T-cell (primary cell): ENCODE measurements at regions not wholly inside any gene's neighbourhood (a gene's known extent, or its start where the extent isn't known, plus 50 kb on each side); places are given as distances from the start of the nearest gene placed in this dataset.
"Not testable (repeated sequence)": the region's sequence is repeated elsewhere in the genome, so short reads cannot be mapped to it uniquely, and the experiment has no call there.

Experiments used
- ATAC-seq, 4 experiments: fragments of 200-7000 bp in 3 of 4; fragments of 150-1000 bp in 1 of 4; cut with Tn5 transposase; replicated peaks in 1 of 4; 1 replicate in 3 of 4; 2 replicates in 1 of 4; pipeline ENCODE4 v1.10.0; 2021; ENCODE audit warnings: moderate library complexity in 3 of 4, mild to moderate bottlenecking in 2 of 4, moderate number of reproducible peaks in 1 of 4
- CTCF ChIA-PET, 2 donors: fragments of 300-600 bp; sonication (Branson Sonifier 250); formaldehyde crosslinking; loops; one replicate each; lab custom pipeline; 2022; ENCODE audit warnings: antibody characterized with exemption in 2 of 2; lab: Charles Lee
- POLR2A ChIA-PET, 2 donors: fragments of 300-600 bp; sonication (Branson Sonifier 250); formaldehyde crosslinking; loops; one replicate each; lab custom pipeline; 2022; ENCODE audit warnings: antibody characterized with exemption in 2 of 2; lab: Charles Lee
- DNase-seq, 35 experiments: peaks; one replicate each; pipeline versions ENCODE4 v3.0.0 to v3.0.0-alpha.2; 2013 to 2023
- H3K27ac ChIP-seq: one replicate; pipeline ENCODE4 v1.5.1; 2013; ENCODE audit warnings: low read length
- H3K27me3 ChIP-seq, 2 experiments: replicated peaks in 1 of 2; 1 replicate in 1 of 2; 2 replicates in 1 of 2; pipeline versions ENCODE4 v1.6.1 to v1.7.0; 2013; ENCODE audit warnings: low read length in 1 of 2, mixed read lengths in 1 of 2; ENCODE audit not compliant: control insufficient read depth in 2 of 2, insufficient read depth in 2 of 2; ENCODE audit errors: extremely low read depth in 1 of 2
- H3K36me3 ChIP-seq, 2 donors: 1 replicate in 1 of 2; 2 replicates in 1 of 2; pipeline versions ENCODE4 v1.6.1 to v1.7.0; 2013; ENCODE audit warnings: low read length in 1 of 2; ENCODE audit not compliant: control insufficient read depth in 2 of 2, insufficient read depth in 1 of 2; ENCODE audit errors: extremely low read depth in 1 of 2
- H3K4me1 ChIP-seq, 2 experiments: 1 replicate in 1 of 2; 2 replicates in 1 of 2; pipeline versions ENCODE4 v1.6.1 to v1.7.0; 2013; ENCODE audit warnings: low read length in 2 of 2, mixed read lengths in 1 of 2; ENCODE audit not compliant: insufficient read depth in 2 of 2, control insufficient read depth in 1 of 2; ENCODE audit errors: extremely low read depth in 1 of 2
- H3K4me3 ChIP-seq, 2 donors: 1 replicate in 1 of 2; 2 replicates in 1 of 2; pipeline versions ENCODE4 v1.5.1 to v1.7.0; 2013; ENCODE audit warnings: mild to moderate bottlenecking in 2 of 2, low read length in 1 of 2, moderate library complexity in 1 of 2; ENCODE audit not compliant: control insufficient read depth in 1 of 2; ENCODE audit errors: extremely low read depth in 1 of 2
- H3K9me3 ChIP-seq: 2 replicates; pipeline ENCODE4 v1.7.0; 2013
- H3K27ac Mint-ChIP-seq, 2 donors: one replicate each; pipeline ENCODE4 v1.8.0; 2020 to 2021; ENCODE audit warnings: mild to moderate bottlenecking in 2 of 2, mixed read lengths in 2 of 2
- H3K27me3 Mint-ChIP-seq, 2 donors: one replicate each; pipeline ENCODE4 v1.8.0; 2021 to 2022; ENCODE audit warnings: mixed read lengths in 2 of 2
- H3K36me3 Mint-ChIP-seq: one replicate; pipeline ENCODE4 v1.8.0; 2021; ENCODE audit warnings: mixed read lengths
- H3K4me1 Mint-ChIP-seq, 3 donors: one replicate each; pipeline ENCODE4 v1.8.0; 2020 to 2022; ENCODE audit warnings: mixed read lengths in 3 of 3, mild to moderate bottlenecking in 1 of 3
- H3K4me3 Mint-ChIP-seq, 3 donors: one replicate each; pipeline ENCODE4 v1.8.0; 2020 to 2022; ENCODE audit warnings: mild to moderate bottlenecking in 3 of 3, mixed read lengths in 3 of 3, moderate library complexity in 3 of 3
- H3K9me3 Mint-ChIP-seq, 3 donors: one replicate each; pipeline ENCODE4 v1.8.0; 2020 to 2022; ENCODE audit warnings: mixed read lengths in 3 of 3
- WGBS: methylation state at CpG from one replicate; pipeline ENCODE4 v1.1.5; 2013; ENCODE audit warnings: missing lambda C conversion rate; ENCODE audit not compliant: insufficient coverage; 5-methylcytosine and 5-hydroxymethylcytosine counted together

DNA sequence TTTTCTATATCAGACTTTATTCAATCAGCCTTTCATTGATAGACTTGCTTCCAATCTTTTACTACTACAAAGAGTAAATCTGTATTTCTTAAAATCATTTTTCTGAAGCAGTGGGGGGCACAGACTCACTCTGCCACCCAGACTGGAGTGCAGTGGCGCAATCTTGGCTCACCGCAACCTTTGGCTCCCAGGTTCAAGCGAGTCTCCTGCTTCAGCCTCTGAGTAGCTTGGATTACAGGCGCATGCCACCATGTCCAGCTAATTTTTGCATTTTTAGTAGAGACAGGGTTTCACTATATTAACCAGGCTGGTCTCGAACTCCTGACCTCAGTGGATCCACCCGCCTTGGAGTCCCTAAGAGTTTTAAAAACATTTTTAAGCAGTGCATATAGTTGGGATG is 270.6 kb upstream of the REG3G start:
- Histone ChIP-seq H3K4me1 (no peaks in the 10 kb centered on the region), H3K4me3 (no peak overlapping the region), H3K27ac (no peak overlapping the region), H3K9me3 (no peaks in the 10 kb centered on the region), H3K27me3 (no peaks in the 10 kb centered on the region), H3K36me3 (no peaks in the 10 kb centered on the region)
- ChIA-PET CTCF (no interaction called here), POLR2A (no interaction called here)
- 90% methylated on average over 4 of the region's 6 CpGs for WGBS
- H3K27ac Mint-ChIP-seq = no peak overlapping the region
- H3K4me3 Mint-ChIP-seq = no peak overlapping the region
- H3K36me3 Mint-ChIP-seq = no peaks in the 10 kb centered on the region
- H3K4me1 Mint-ChIP-seq = no peaks in the 10 kb centered on the region
- no peak for ATAC-seq
- no peaks in the 10 kb centered on the region for H3K27me3 Mint-ChIP-seq
- no peak for DNase-seq
- H3K9me3 Mint-ChIP-seq = peaks cover 20 to 27% (median 20%) of the 10 kb centered on the region in 3 donors

DNA sequence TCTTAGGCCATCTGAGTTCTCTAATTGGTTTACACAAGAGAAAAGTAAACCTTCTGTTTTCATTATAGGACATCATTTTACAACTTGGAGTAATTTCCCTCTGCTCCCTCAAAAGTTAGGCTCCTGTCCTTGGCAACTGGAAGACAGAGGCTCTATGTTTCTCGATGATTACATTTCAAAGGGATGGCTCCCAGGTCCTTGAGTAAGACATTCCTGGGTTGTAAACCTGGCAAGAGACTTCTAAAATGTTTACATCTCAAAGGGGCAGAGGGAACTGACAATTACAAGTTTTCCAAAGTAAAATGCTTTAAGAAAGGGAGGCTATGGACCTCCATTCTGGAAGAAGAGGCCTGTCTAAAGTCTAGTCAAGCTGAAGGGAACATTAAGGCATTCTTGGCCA is 268.3 kb upstream of the REG3G start:
- H3K9me3 Mint-ChIP-seq = peaks cover 40 to 41% (median 41%) of the 10 kb centered on the region in 3 donors
- H3K27ac Mint-ChIP-seq = no peak overlapping the region
- H3K4me3 Mint-ChIP-seq = no peak overlapping the region
- Histone ChIP-seq H3K4me3 (no peak overlapping the region), H3K27ac (no peak overlapping the region), H3K36me3 (no peaks in the 10 kb centered on the region), H3K27me3 (no peaks in the 10 kb centered on the region), H3K4me1 (no peaks in the 10 kb centered on the region), H3K9me3 (no peaks in the 10 kb centered on the region)
- ChIA-PET CTCF (no interaction called here), POLR2A (no interaction called here)
- no peaks in the 10 kb centered on the region for H3K4me1 Mint-ChIP-seq
- DNase-seq (no peak), ATAC-seq (no peak)
- H3K27me3 Mint-ChIP-seq = no peaks in the 10 kb centered on the region
- WGBS = 22% methylated on average over 1 of the region's 1 CpG
- no peaks in the 10 kb centered on the region for H3K36me3 Mint-ChIP-seq

DNA sequence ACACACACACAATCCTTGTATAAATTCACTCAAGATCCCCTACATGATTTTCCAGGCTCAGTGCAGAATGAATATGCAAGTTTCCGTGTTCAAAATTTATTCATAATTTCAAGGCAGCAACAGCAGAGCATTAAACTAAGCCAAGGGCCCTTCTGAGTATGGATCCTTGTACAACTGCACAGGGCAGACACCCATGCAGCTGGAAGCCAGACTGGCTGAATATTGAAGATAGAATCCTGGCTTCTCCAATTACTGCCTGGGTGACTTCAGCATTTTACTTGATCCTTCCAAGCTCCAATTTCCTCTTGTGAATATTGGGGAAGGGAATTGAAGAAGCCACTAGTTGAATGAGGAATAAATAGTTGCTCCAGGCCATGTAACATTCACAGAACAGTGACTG is 267.9 kb upstream of the REG3G start:
- POLR2A ChIA-PET = no interaction called here
- CTCF ChIA-PET = no interaction called here
- WGBS = 100% methylated on average over 1 of the region's 1 CpG

DNA sequence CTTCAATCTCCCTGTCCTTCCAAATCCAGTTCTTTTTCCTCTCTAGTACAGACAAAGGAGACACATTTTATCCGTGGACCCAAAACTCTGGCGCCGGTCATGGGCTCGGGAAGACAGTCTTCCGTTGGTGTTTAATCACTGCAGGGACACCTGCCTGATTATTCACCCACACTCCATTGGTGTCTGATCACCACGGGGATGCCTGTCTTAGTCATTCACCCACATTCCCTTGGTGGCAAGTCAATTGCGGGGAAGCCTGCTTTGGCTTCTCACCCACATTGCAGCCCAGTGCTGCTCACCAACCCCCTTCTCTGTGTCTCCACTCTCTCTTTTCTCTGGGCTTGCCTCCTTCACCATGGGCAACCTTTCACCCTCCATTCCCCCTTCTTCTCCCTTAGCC is 266.7 kb upstream of the REG3G start:
- DNase-seq, H3K4me3 Mint-ChIP-seq, H3K36me3 Mint-ChIP-seq, H3K4me1 ChIP-seq, H3K27me3 ChIP-seq, H3K4me1 Mint-ChIP-seq, ATAC-seq, CTCF ChIA-PET, H3K36me3 ChIP-seq, POLR2A ChIA-PET, H3K27ac ChIP-seq, H3K9me3 ChIP-seq, H3K27ac Mint-ChIP-seq, H3K27me3 Mint-ChIP-seq, H3K4me3 ChIP-seq: not testable (repeated sequence)
- WGBS = 89% methylated on average over 7 of the region's 7 CpGs
- H3K9me3 Mint-ChIP-seq = peaks cover 45 to 57% (median 55%) of the 10 kb centered on the region in 3 donors

More for the DNA sequence above, 267.9 kb upstream of the REG3G start:
- Histone ChIP-seq H3K4me1 (no peaks in the 10 kb centered on the region), H3K4me3 (no peak overlapping the region), H3K27ac (no peak overlapping the region), H3K9me3 (no peaks in the 10 kb centered on the region), H3K36me3 (no peaks in the 10 kb centered on the region), H3K27me3 (no peaks in the 10 kb centered on the region)
- ATAC-seq (no peak), DNase-seq (no peak)
- Mint-ChIP-seq H3K27ac (no peak overlapping the region), H3K9me3 (peaks cover 45% of the 10 kb centered on the region in 3 donors), H3K4me3 (no peak overlapping the region), H3K27me3 (no peaks in the 10 kb centered on the region), H3K4me1 (no peaks in the 10 kb centered on the region), H3K36me3 (no peaks in the 10 kb centered on the region)

DNA sequence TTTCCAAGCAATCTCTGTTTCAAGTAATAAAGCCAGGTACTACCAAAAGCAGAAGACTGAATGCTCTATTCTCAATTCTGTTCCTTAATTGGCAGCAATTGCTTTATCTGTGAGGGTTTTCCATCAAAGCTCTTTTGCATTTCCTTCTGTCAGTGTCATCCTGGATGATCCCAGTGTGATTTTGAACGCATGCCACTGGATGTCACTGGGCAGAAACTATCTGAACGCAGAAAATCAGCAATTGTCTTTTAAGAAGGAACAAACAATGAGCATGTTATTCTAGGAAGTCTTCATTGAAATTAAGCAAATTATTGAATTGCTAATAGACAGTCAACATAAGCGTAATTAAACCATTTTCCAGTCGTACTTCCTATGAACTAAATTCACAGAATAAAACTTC is 259.0 kb upstream of the REG3G start:
- ChIA-PET CTCF (no interaction called here), POLR2A (no interaction called here)
- H3K4me1 ChIP-seq = no peaks in the 10 kb centered on the region
- Mint-ChIP-seq H3K36me3 (no peaks in the 10 kb centered on the region), H3K27me3 (no peaks in the 10 kb centered on the region), H3K4me3 (no peak overlapping the region), H3K9me3 (peaks cover 22 to 36% (median 33%) of the 10 kb centered on the region in 3 donors), H3K27ac (no peak overlapping the region), H3K4me1 (no peaks in the 10 kb centered on the region)
- no peak for ATAC-seq
- no peaks in the 10 kb centered on the region for H3K9me3 ChIP-seq
- WGBS = 60% methylated on average over 1 of the region's 4 CpGs
- H3K27me3 ChIP-seq = no peaks in the 10 kb centered on the region
- no peaks in the 10 kb centered on the region for H3K36me3 ChIP-seq
- no peak for DNase-seq
- H3K27ac ChIP-seq = no peak overlapping the region
- no peak overlapping the region for H3K4me3 ChIP-seq

DNA sequence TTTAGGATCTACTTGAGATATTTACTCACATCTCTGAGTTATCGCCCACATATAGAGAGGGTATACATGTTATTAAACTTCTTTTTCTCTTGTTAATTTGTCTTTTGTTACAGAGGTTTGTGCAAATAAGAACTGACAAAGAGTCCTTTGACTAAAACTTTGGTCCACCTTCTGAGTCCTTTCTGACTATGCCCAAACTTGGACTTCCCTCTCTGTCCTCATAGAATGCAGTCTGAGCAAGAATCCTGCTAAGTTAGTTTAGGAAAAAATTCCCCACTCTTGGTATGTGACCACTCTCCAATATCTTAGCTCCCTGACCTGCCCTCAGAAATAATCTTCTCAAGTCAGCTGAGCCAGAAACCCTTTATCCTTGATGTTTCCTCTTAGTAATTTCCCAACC is 257.5 kb upstream of the REG3G start:
- no peaks in the 10 kb centered on the region for H3K27me3 Mint-ChIP-seq
- Histone ChIP-seq H3K27me3 (no peaks in the 10 kb centered on the region), H3K4me1 (no peaks in the 10 kb centered on the region), H3K4me3 (no peak overlapping the region), H3K9me3 (no peaks in the 10 kb centered on the region), H3K27ac (no peak overlapping the region), H3K36me3 (no peaks in the 10 kb centered on the region)
- no peak overlapping the region for H3K27ac Mint-ChIP-seq
- H3K36me3 Mint-ChIP-seq = no peaks in the 10 kb centered on the region
- ATAC-seq = no peak
- peaks cover 10 to 22% (median 19%) of the 10 kb centered on the region in 3 donors for H3K9me3 Mint-ChIP-seq
- POLR2A ChIA-PET = no interaction called here
- H3K4me1 Mint-ChIP-seq = no peaks in the 10 kb centered on the region
- no CpG with 5 or more reads among the region's 1 CpG for WGBS
- CTCF ChIA-PET = no interaction called here
- DNase-seq = no peak
- no peak overlapping the region for H3K4me3 Mint-ChIP-seq

DNA sequence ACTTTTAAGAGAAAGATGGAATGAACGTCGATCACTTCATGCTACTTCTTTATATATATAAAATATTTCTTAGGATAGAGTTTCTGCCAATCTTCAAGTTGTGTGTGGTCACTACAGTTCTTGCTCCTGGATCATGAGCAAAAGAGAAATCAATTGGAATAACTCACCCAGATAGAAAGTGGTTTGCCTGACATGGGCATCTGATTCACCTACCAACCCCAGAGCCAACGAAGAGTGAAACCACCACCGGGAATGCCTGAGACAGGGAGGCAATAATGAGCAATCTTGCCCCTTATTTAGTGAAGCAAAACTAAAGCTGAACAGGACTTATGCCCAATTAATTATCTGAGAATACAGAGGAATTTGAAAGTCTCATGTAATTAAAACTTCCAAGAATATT is 250.2 kb upstream of the REG3G start:
- POLR2A ChIA-PET = interaction anchor here in 1 of 2 donors (0.7 kb wide), 1 partner anchor 10 kb away, joined by 6 read pairs; no protein-coding TSS in a partner anchor
- no peak overlapping the region for H3K4me3 Mint-ChIP-seq

More for the DNA sequence above, 250.2 kb upstream of the REG3G start:
- CTCF ChIA-PET = no interaction called here
- no peaks in the 10 kb centered on the region for H3K4me1 ChIP-seq
- no peaks in the 10 kb centered on the region for H3K27me3 ChIP-seq
- H3K36me3 ChIP-seq = no peaks in the 10 kb centered on the region
- ATAC-seq (no peak), DNase-seq (no peak)
- H3K9me3 ChIP-seq = no peaks in the 10 kb centered on the region
- no peak overlapping the region for H3K4me3 ChIP-seq
- WGBS = no CpG with 5 or more reads among the region's 4 CpGs
- Mint-ChIP-seq H3K4me1 (no peaks in the 10 kb centered on the region), H3K9me3 (peaks cover 15 to 27% (median 19%) of the 10 kb centered on the region in 3 donors), H3K27me3 (no peaks in the 10 kb centered on the region), H3K36me3 (no peaks in the 10 kb centered on the region), H3K27ac (no peak overlapping the region)
- no peak overlapping the region for H3K27ac ChIP-seq
